H9 (cell line): ENCODE measurements at regions not wholly inside any gene's neighbourhood (a gene's known extent, or its start where the extent isn't known, plus 50 kb on each side); places are given as distances from the start of the nearest gene placed in this dataset.

Experiments used
- DNase-seq: peaks from one replicate; pipeline ENCODE4 v3.0.0-alpha.2; 2017
- H2AFZ ChIP-seq: one replicate; pipeline ENCODE4 v1.6.1; 2013; ENCODE audit warnings: mild to moderate bottlenecking, low read length, control low read depth, moderate library complexity
- H2AK5ac ChIP-seq: 2 replicates; pipeline ENCODE4 v1.6.1; 2013; ENCODE audit warnings: low read length, control low read depth, mixed read lengths; ENCODE audit not compliant: insufficient read length
- H2BK120ac ChIP-seq: one replicate; pipeline ENCODE4 v1.6.1; 2013; ENCODE audit warnings: low read depth, mild to moderate bottlenecking, low read length, control low read depth, inconsistent platforms; ENCODE audit not compliant: poor library complexity, severe bottlenecking
- H2BK12ac ChIP-seq: 2 replicates; pipeline ENCODE4 v1.6.1; 2013; ENCODE audit warnings: low read length, control low read depth, mixed read lengths, low read depth; ENCODE audit not compliant: insufficient read length
- H2BK15ac ChIP-seq: 2 replicates; pipeline ENCODE4 v1.6.1; 2013; ENCODE audit warnings: low read depth, low read length, control low read depth
- H2BK20ac ChIP-seq: one replicate; pipeline ENCODE4 v1.6.1; 2013; ENCODE audit warnings: low read depth, mild to moderate bottlenecking, low read length, control low read depth, inconsistent platforms; ENCODE audit not compliant: poor library complexity, severe bottlenecking
- H2BK5ac ChIP-seq: 2 replicates; pipeline ENCODE4 v1.6.1; 2013; ENCODE audit warnings: low read length, control low read depth, mixed read lengths; ENCODE audit not compliant: insufficient read length
- H3K14ac ChIP-seq: 2 replicates; pipeline ENCODE4 v1.6.1; 2013; ENCODE audit warnings: low read length, control low read depth; ENCODE audit not compliant: insufficient read depth
- H3K18ac ChIP-seq: 2 replicates; pipeline ENCODE4 v1.6.1; 2013; ENCODE audit warnings: low read depth, mild to moderate bottlenecking, mixed read lengths, low read length, control low read depth; ENCODE audit not compliant: insufficient read length
- H3K23ac ChIP-seq: 2 replicates; pipeline ENCODE4 v1.6.1; 2013; ENCODE audit warnings: low read length, control low read depth, mixed read lengths, low read depth; ENCODE audit not compliant: insufficient read length
- H3K23me2 ChIP-seq: 2 replicates; pipeline ENCODE4 v1.6.1; 2013; ENCODE audit warnings: low read depth, mild to moderate bottlenecking, mixed read lengths, low read length, control low read depth; ENCODE audit not compliant: insufficient read length, poor library complexity, severe bottlenecking
- H3K27ac ChIP-seq: 2 replicates; pipeline ENCODE4 v1.5.1; 2013; ENCODE audit warnings: low read length, control low read depth, mixed read lengths, low read depth; ENCODE audit not compliant: insufficient read length
- H3K27me3 ChIP-seq: 2 replicates; pipeline ENCODE4 v1.6.1; 2013; ENCODE audit warnings: low read length, control low read depth, inconsistent platforms; ENCODE audit not compliant: insufficient read depth
- H3K4ac ChIP-seq: 2 replicates; pipeline ENCODE4 v1.6.1; 2013; ENCODE audit warnings: low read depth, mild to moderate bottlenecking, control low read depth, inconsistent platforms, low read length, moderate library complexity
- H3K4me1 ChIP-seq: 2 replicates; pipeline ENCODE4 v1.6.1; 2013; ENCODE audit warnings: low read length, control low read depth, inconsistent platforms; ENCODE audit not compliant: insufficient read depth
- H3K4me2 ChIP-seq: 2 replicates; pipeline ENCODE4 v1.6.1; 2013; ENCODE audit warnings: low read length, control low read depth, mixed read lengths; ENCODE audit not compliant: insufficient read length, insufficient read depth
- H3K56ac ChIP-seq: 2 replicates; pipeline ENCODE4 v1.6.1; 2013; ENCODE audit warnings: low read depth, mild to moderate bottlenecking, mixed read lengths, low read length, control low read depth; ENCODE audit not compliant: insufficient read length
- H3K79me1 ChIP-seq: 2 replicates; pipeline ENCODE4 v1.6.1; 2013; ENCODE audit warnings: low read depth, mild to moderate bottlenecking, moderate library complexity, low read length, control low read depth, inconsistent platforms; ENCODE audit not compliant: insufficient read depth, poor library complexity, severe bottlenecking
- H3K79me2 ChIP-seq: 2 replicates; pipeline ENCODE4 v1.6.1; 2013; ENCODE audit warnings: low read length, control low read depth, inconsistent platforms; ENCODE audit not compliant: insufficient read depth
- H3K9ac ChIP-seq: 2 replicates; pipeline ENCODE4 v1.6.1; 2013; ENCODE audit warnings: low read length, control low read depth, mixed read lengths; ENCODE audit not compliant: insufficient read length; ENCODE audit errors: extremely low read depth
- H3K9me3 ChIP-seq: one replicate; pipeline ENCODE4 v1.6.1; 2013; ENCODE audit warnings: low read depth, low read length, inconsistent platforms; ENCODE audit not compliant: control insufficient read depth
- H3T11ph ChIP-seq: one replicate; pipeline ENCODE4 v1.6.1; 2013; ENCODE audit warnings: mild to moderate bottlenecking, low read length, control low read depth, inconsistent platforms
- H4K20me1 ChIP-seq: one replicate; pipeline ENCODE4 v1.6.1; 2013; ENCODE audit not compliant: control insufficient read depth, insufficient read length, insufficient read depth
- H4K5ac ChIP-seq: 2 replicates; pipeline ENCODE4 v1.6.1; 2013; ENCODE audit warnings: low read depth, mild to moderate bottlenecking, mixed read lengths, low read length, control low read depth; ENCODE audit not compliant: insufficient read length
- H4K8ac ChIP-seq: replicated peaks from 2 replicates; pipeline ENCODE4 v1.6.1; 2013; ENCODE audit warnings: low read length, control low read depth, mixed read lengths, low read depth; ENCODE audit not compliant: insufficient read length
- H4K91ac ChIP-seq: 2 replicates; pipeline ENCODE4 v1.6.1; 2013; ENCODE audit warnings: low read depth, mild to moderate bottlenecking, moderate library complexity, mixed read lengths, low read length, control low read depth; ENCODE audit not compliant: insufficient read length
- H3K27ac Mint-ChIP-seq, 3 experiments: 2 replicates in 2 of 3; 3 replicates in 1 of 3; pipeline ENCODE4 v1.8.0; 2020 to 2021; ENCODE audit warnings: mixed read lengths in 3 of 3, mild to moderate bottlenecking in 1 of 3, moderate library complexity in 1 of 3
- H3K27me3 Mint-ChIP-seq: 2 replicates; pipeline ENCODE4 v1.8.0; 2021; ENCODE audit warnings: low read depth, mild to moderate bottlenecking, moderate library complexity, mixed read lengths
- H3K36me3 Mint-ChIP-seq, 3 experiments: 2 replicates in 2 of 3; 3 replicates in 1 of 3; pipeline ENCODE4 v1.8.0; 2020 to 2021; ENCODE audit warnings: low read depth in 3 of 3, mixed read lengths in 3 of 3; ENCODE audit not compliant: insufficient read depth in 1 of 3
- H3K4me1 Mint-ChIP-seq, 2 experiments: 2 replicates each; pipeline ENCODE4 v1.8.0; 2020; ENCODE audit warnings: mixed read lengths in 2 of 2
- H3K4me3 Mint-ChIP-seq, 2 experiments: 2 replicates in 1 of 2; 3 replicates in 1 of 2; pipeline ENCODE4 v1.8.0; 2020 to 2021; ENCODE audit warnings: mild to moderate bottlenecking in 2 of 2, mixed read lengths in 2 of 2, moderate library complexity in 1 of 2
- H3K9me3 Mint-ChIP-seq, 2 experiments: 2 replicates in 1 of 2; 3 replicates in 1 of 2; pipeline ENCODE4 v1.8.0; 2020; ENCODE audit warnings: mild to moderate bottlenecking in 2 of 2, mixed read lengths in 2 of 2, moderate library complexity in 1 of 2
- WGBS: extraction: QIAGEN DNeasy Blood & Tissue Kit; methylation state at CpG from one replicate; pipeline ENCODE4 v1.1.7; 2013; ENCODE audit warnings: missing lambda C conversion rate, low lambda C conversion rate, mixed read lengths; ENCODE audit not compliant: insufficient read length; ENCODE audit errors: extremely low coverage; 5-methylcytosine and 5-hydroxymethylcytosine counted together
- TF ChIP-seq, protein P1 (sequence below): fragments of 200-600 bp; sonication (generic); conservative IDR thresholded peaks from 3 replicates; pipeline ENCODE4 v1.8.0; 2021; ENCODE audit warnings: antibody characterized with exemption, mild to moderate bottlenecking

GRCh38 chr2:101644842-101645383, 52.6 kb upstream of the MAP4K4 start:
- H3K9me3 ChIP-seq: no peaks in the 10 kb centered on the region
- H2BK20ac ChIP-seq: no peak overlapping the region
- H3K14ac ChIP-seq: no peak overlapping the region
- H3K27ac Mint-ChIP-seq: no peak overlapping the region
- H2BK15ac ChIP-seq: no peak overlapping the region
- no peak overlapping the region for H2BK12ac ChIP-seq
- no peaks in the 10 kb centered on the region for H3K27me3 ChIP-seq
- TF ChIP-seq, protein P1, sequence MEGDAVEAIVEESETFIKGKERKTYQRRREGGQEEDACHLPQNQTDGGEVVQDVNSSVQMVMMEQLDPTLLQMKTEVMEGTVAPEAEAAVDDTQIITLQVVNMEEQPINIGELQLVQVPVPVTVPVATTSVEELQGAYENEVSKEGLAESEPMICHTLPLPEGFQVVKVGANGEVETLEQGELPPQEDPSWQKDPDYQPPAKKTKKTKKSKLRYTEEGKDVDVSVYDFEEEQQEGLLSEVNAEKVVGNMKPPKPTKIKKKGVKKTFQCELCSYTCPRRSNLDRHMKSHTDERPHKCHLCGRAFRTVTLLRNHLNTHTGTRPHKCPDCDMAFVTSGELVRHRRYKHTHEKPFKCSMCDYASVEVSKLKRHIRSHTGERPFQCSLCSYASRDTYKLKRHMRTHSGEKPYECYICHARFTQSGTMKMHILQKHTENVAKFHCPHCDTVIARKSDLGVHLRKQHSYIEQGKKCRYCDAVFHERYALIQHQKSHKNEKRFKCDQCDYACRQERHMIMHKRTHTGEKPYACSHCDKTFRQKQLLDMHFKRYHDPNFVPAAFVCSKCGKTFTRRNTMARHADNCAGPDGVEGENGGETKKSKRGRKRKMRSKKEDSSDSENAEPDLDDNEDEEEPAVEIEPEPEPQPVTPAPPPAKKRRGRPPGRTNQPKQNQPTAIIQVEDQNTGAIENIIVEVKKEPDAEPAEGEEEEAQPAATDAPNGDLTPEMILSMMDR: no peak
- H3K27me3 Mint-ChIP-seq: no peaks in the 10 kb centered on the region
- H2BK5ac ChIP-seq: no peak overlapping the region
- H3K9me3 Mint-ChIP-seq: peaks cover 2 to 3% of the 10 kb centered on the region in 2 experiments; a peak in 3 of 5 replicates
- no peak overlapping the region for H3K4ac ChIP-seq
- no peaks in the 10 kb centered on the region for H4K20me1 ChIP-seq
- no peak overlapping the region for H3K9ac ChIP-seq
- no peak overlapping the region for H3T11ph ChIP-seq
- H3K79me1 ChIP-seq: no peaks in the 10 kb centered on the region
- H3K18ac ChIP-seq: no peak overlapping the region
- H4K5ac ChIP-seq: no peak overlapping the region
- no peak overlapping the region for H4K8ac ChIP-seq
- H2AK5ac ChIP-seq: no peak overlapping the region
- H3K79me2 ChIP-seq: no peaks in the 10 kb centered on the region
- no peak overlapping the region for H2AFZ ChIP-seq
- peaks cover 0 to 5% (median 0%) of the 10 kb centered on the region in 3 experiments; a peak in 2 of 7 replicates for H3K36me3 Mint-ChIP-seq
- no peaks in the 10 kb centered on the region for H3K4me1 Mint-ChIP-seq
- no peak overlapping the region for H3K56ac ChIP-seq
- no peak overlapping the region for H3K4me3 Mint-ChIP-seq
- no peaks in the 10 kb centered on the region for H3K4me1 ChIP-seq
- no peak overlapping the region for H3K23ac ChIP-seq
- H3K23me2 ChIP-seq: no peaks in the 10 kb centered on the region
- no CpG with 5 or more reads among the region's 1 CpG for whole genome bisulfite sequencing
- no peak overlapping the region for H3K4me2 ChIP-seq
- H3K27ac ChIP-seq: no peak overlapping the region
- H2BK120ac ChIP-seq: no peak overlapping the region
- no peak for DNase-seq
- no peak overlapping the region for H4K91ac ChIP-seq
